ENCODE measurements at regions not wholly inside any gene's neighbourhood (a gene's known extent, or its start where the extent isn't known, plus 50 kb on each side); places are given as distances from the start of the nearest gene placed in this dataset.

DNA sequence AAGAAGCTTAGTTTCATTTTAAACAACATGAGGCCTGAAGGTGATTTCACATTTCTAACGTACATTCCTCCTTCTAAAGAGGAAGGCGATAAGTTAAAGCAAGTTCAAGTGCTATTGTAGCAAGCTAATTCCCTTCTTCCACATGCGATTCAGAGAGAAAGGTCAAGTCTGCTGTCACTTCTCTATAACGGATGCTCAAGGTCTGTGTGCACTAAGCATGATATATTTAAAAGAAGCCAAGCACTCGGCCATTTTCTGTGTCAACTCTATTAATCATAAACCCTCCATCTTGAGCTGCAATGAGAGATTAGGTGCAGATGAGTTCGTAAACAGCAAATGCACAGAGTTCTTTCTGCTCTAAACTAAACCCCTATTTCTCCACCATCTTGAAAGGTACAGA lies 568.8 kb upstream of the ZFHX3 start:
- no peaks in the 10 kb centered on the region for H3K4me1 ChIP-seq
- H3K36me3 ChIP-seq: no peaks in the 10 kb centered on the region
- no peak overlapping the region for H3K27ac ChIP-seq
- TF ChIP-seq, protein P1, sequence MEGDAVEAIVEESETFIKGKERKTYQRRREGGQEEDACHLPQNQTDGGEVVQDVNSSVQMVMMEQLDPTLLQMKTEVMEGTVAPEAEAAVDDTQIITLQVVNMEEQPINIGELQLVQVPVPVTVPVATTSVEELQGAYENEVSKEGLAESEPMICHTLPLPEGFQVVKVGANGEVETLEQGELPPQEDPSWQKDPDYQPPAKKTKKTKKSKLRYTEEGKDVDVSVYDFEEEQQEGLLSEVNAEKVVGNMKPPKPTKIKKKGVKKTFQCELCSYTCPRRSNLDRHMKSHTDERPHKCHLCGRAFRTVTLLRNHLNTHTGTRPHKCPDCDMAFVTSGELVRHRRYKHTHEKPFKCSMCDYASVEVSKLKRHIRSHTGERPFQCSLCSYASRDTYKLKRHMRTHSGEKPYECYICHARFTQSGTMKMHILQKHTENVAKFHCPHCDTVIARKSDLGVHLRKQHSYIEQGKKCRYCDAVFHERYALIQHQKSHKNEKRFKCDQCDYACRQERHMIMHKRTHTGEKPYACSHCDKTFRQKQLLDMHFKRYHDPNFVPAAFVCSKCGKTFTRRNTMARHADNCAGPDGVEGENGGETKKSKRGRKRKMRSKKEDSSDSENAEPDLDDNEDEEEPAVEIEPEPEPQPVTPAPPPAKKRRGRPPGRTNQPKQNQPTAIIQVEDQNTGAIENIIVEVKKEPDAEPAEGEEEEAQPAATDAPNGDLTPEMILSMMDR (IDR thresholded peaks at IDR 0.05): no peak
- no peak for TF ChIP-seq POLR2A (IDR thresholded peaks at IDR 0.05)
- WGBS, 4 donors: 80 to 85% (median 83%) methylated on average over 6 of the region's 6 CpGs
- H3K4me3 ChIP-seq: no peak overlapping the region
- ATAC-seq (no peak), DNase-seq (no peak)
- H3K9me3 ChIP-seq: no peaks in the 10 kb centered on the region
- H3K27me3 ChIP-seq: peaks cover 0 to 12% (median 0%) of the 10 kb centered on the region in 9 donors
- intact Hi-C loops (cut with DNase I): no loop called here

DNA sequence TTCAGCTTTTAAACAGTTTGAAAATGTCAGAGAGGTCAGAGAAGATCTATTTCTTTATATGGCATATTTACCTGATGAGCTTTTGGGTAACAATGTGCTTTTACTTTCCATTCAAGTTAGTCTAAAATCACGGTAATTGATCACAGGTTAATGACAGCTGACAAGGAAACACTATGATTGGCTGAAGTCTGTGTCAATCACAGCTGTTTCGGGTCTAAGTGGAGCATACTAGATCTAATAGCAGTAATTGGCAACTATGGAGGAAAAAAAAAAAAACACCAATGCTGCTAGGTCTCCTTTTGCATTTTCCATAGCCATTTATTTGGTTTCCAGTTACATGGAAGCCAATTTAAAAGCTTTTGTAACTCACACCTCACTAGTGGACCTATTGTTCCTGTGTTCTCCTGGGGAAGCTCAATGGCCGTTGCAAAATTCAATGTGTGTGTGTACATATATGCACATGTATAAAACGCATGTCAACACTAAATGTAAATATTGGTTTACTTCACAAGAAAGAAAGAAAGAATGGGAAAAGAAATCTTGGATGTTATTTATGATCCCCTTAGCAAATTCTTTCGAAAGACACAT lies 568.3 kb upstream of the ZFHX3 start:
- Histone ChIP-seq H3K4me1 (no peaks in the 10 kb centered on the region), H3K27ac (no peak overlapping the region), H3K36me3 (no peaks in the 10 kb centered on the region), H3K27me3 (peaks cover 0 to 12% (median 0%) of the 10 kb centered on the region in 9 donors), H3K9me3 (no peaks in the 10 kb centered on the region), H3K4me3 (no peak overlapping the region)
- WGBS, 4 donors: 91 to 93% (median 91%) methylated on average over 5 of the region's 5 CpGs
- ATAC-seq (no peak), DNase-seq (no peak)
- intact Hi-C loops (cut with DNase I): no loop called here
- TF ChIP-seq, protein P1 (IDR thresholded peaks at IDR 0.05): no peak
- no peak for TF ChIP-seq POLR2A (IDR thresholded peaks at IDR 0.05)

DNA sequence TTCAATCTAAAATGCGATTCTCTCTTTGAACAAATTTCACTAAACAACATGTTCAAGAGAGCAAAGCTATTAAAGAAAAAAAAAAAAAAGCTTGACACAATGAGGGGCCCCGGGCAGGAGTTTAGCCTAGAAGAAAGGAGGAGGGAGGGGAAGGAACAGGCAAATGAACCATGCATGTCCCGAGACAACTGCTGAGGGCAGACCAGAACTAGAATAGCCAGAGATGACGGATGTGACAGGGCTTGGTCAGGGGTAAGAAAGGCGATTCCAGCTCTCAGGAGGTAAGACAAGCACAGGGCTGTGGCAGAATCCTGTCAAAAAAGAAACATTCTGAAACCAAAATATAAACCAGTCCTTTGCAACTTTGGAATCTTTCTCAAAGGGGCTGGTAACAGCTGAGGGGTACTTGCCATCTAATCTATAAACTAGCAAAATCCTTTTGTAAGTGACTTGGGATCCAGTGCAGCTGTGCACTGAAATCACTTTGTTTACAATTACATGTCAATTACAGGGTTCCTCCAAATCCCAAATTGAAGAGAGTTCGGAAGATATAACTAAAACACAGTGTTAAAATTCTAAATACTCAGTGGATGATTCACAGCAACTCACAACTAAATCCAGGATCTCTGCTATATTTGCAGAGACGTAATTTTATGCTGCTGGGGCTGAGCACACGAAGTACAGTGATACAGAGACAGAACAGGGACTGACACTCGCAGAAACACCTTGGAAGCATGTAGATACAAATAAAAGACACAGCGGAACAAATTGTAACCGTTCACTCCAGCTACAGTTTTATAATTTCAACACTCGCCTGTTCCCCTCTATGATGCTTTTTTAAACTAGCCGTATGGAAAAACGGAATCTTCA lies 567.4 kb upstream of the ZFHX3 start:
- WGBS, 4 donors: 63 to 71% (median 67%) methylated on average over 14 of the region's 14 CpGs
- Histone ChIP-seq H3K4me1 (no peaks in the 10 kb centered on the region), H3K4me3 (no peak overlapping the region), H3K27ac (no peak overlapping the region), H3K27me3 (peaks cover 0 to 12% (median 0%) of the 10 kb centered on the region in 9 donors), H3K36me3 (no peaks in the 10 kb centered on the region), H3K9me3 (no peaks in the 10 kb centered on the region)
- intact Hi-C loops (cut with DNase I): no loop called here
- no peak for DNase-seq
- TF ChIP-seq POLR2A (IDR thresholded peaks at IDR 0.05): no peak
- TF ChIP-seq, protein P1 (IDR thresholded peaks at IDR 0.05): no peak
- ATAC-seq: no peak

DNA sequence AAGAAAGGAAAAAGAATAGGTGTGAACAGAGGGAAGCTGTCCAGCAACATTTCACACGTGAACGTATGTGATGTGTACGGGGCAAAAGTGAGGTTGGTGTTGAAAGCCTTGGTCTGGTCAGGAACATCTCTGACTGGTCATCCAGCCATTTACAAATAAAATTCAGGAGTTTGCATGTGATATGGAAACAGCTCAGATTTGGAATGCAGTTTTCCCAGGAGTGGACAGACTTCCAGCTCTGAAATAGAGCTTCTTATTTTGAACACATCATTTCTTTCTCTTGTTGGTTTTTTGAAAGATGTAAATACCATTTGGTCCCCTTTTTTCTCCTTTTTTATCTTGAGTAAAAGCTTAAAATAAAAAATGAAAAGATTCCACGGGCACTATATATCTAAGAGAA lies 566.2 kb upstream of the ZFHX3 start:
- intact Hi-C loops (cut with DNase I): no loop called here
- TF ChIP-seq POLR2A (IDR thresholded peaks at IDR 0.05): no peak
- TF ChIP-seq, protein P1 (IDR thresholded peaks at IDR 0.05): no peak
- H3K27me3 ChIP-seq: peaks cover 0 to 17% (median 0%) of the 10 kb centered on the region in 9 donors
- no peaks in the 10 kb centered on the region for H3K36me3 ChIP-seq
- ATAC-seq: no peak
- no peak overlapping the region for H3K27ac ChIP-seq
- H3K4me3 ChIP-seq: no peak overlapping the region
- WGBS, 4 donors: 56 to 65% (median 62%) methylated on average over 4 of the region's 4 CpGs
- DNase-seq: no peak
- H3K4me1 ChIP-seq: no peaks in the 10 kb centered on the region
- no peaks in the 10 kb centered on the region for H3K9me3 ChIP-seq
